ENCODE measurements at regions not wholly inside any gene's neighbourhood (a gene's known extent, or its start where the extent isn't known, plus 50 kb on each side); places are given as distances from the start of the nearest gene placed in this dataset.
"Not testable (repeated sequence)": the region's sequence is repeated elsewhere in the genome, so short reads cannot be mapped to it uniquely, and the experiment has no call there.

- DNase-seq = no peak
These were observed 109.0 kb downstream of the ANXA3 start for GRCh38 chr4:78660559-78660958.

DNA sequence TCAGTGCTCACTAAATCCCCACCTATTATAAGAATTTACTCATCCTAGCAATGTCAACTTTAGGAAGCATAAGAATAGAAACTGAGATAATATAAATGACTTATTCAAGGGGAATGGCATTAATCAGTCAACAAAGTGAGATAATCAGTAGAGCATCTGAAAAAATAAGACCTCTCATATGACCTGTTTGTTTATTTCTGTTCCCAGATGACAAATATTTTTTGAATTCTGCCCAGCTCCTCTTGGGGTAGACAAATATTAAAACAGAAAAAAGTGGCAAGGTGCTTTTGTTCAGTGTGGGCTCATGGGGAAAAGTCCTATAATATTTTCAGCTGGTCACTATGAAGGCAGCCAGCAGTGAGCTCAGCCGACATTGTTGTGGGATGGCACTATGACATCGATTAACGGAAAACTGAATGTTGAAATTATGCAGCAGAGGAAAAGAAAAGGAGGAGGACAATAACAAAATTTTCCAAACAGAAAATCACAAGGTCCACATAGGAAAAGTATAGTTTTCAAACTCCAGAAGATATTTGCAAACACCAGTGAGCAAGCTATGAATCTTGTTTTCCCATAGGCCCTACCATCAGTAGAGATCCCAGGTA lies 109.6 kb downstream of the ANXA3 start:
- DNase-seq = no peak

- DNase-seq = no peak
These were observed 110.5 kb downstream of the ANXA3 start for GRCh38 chr4:78661921-78662521.

DNA sequence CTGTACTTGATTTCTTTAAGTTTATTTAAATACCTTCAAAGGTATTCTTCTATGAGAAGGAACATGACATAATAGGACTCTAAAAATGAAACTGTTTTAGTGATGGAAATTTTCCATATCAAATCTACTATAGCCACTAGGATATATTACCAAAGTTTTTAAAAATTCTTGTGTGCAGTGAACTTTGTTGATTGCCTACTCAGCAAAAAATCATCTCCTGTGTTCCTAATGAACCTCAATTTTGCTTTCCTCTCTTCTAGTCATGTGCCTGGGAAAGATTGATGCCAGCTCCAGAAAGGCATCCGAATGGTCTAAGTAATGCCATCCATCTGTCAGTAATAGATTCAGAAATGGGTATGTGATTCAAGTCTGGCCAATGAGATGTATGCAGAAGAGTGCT lies 111.1 kb downstream of the ANXA3 start:
- no peak for DNase-seq

DNA sequence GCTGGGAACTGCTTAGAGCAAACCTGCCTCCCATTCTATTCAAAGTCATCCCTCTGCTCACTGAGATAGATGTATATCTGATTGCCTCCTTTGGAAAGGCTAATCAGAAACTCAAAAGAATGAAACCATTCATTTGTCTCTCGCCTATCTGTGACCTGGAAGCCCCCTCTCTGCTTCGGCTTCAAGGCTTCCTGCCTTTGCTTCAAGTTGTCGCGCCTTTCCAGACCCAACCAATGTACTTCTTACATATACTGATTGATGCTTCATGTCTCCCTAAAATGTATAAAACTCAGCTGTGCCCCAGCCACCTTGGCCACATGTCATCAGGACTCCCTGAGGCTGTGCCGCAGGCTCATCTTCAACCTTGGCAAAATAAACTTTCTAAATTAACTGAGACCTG lies 111.9 kb upstream of the BMP2K start:
- not testable (repeated sequence) for DNase-seq

- DNase-seq = no peak
These were observed 110.9 kb upstream of the BMP2K start for GRCh38 chr4:78665216-78665770.

DNA sequence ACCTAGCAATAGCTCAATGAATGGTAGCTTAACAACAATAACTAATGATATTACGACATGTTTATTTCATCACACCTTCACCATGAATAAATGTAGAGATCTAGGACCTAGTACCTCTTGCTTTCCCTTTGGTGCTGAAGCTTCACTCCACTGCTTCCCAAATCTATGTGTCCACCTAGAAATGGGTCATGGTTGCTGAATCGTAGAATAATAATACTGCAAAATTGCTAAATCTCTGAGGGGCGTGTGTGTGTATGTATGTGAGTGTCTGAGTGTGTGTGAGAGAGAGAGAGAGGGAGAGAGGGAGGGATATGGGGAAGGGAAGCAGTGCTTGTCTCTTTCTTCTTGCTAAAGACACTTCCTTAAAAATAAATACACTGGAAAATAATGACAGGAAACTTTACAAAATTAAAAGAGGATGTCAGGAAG lies 109.3 kb upstream of the BMP2K start:
- DNase-seq = no peak

GRCh38 chr4:78667325-78667724 lies 108.8 kb upstream of the BMP2K start:
- DNase-seq = no peak

DNA sequence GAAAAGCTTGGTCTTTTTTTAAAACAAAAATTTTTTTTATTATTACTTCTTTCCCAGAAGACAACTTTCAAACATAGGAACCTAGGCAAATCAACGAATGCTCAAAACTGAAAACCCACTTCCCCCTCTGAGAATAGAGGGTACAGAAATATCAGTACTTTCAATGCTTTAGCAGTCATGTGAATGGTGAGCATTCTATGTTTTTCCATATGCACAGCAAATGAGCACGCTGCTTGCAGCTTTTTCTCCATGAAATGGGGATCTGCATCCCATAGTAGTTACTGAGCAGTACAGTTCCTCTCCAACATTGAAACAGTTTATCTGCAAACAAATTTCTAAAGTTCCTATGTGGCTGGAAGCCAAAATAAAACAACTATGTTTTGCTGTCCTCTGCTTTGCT lies 108.4 kb upstream of the BMP2K start:
- no peak for DNase-seq

GRCh38 chr4:78669453-78669852 lies 106.7 kb upstream of the BMP2K start:
- no peak for DNase-seq

DNA sequence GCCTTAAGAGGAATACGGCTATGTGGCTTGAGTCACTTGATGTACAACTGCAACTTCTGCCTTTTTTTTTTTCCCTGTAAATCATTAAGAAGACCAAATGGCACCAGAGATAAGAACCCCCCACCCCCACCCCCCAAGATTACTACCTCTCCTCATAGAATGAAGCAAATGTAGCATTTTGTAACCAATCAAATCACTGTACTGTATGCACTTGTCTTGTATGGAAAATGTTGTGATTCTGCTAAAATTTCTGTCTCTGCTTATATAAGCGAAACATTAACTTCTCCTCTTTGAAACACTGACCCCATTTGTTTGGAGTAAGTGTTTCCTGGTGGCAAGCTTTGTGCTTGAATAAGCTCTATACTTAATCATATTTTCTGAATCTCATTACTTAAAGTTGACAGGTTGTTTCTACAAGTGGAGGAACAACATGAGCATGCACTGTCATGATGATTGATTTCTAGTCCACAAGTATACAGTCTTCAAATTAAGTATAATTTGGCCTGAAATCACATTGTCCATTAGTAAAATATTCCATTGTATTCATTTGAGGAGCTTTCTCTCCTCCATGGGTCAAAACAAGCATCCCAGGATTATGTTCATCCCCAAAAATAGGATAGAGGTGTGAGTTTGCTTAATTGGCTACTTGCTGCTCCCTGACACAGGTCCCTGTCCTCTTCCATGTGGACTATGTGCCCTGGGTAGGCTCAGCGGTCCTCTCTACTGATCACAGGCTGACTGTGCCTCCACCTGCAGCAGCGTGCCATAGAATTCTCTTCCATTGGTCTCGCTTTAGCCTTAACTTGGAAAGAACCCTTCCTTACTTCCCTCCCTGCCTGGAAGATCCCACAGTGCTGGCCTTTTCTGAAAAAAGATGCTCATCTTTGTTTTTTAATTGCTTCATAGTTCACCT lies 104.0 kb upstream of the BMP2K start:
- peak; percentile 1 for DNase-seq

DNA sequence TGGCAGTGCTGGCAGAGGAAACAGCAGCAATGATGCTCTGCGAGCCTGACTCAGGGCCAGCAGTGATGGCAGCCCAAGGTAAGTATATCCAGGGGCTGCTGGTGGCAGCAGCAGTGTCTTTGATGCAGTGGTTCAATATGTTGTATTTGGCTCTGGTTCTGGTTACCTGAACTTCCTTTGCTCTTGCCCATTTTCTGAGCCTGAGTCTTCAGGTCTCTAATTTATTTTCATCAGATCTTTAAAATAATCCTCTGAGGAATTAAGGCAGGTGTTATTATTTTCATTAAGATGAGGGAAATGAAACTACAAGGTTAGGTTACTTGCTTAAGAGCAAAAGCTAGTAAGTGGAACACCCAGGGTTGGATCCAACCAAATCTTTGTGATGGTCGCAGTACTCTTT lies 102.8 kb upstream of the BMP2K start:
- DNase-seq = no peak

GRCh38 chr4:78675325-78675724 lies 100.8 kb upstream of the BMP2K start:
- no peak for DNase-seq

DNA sequence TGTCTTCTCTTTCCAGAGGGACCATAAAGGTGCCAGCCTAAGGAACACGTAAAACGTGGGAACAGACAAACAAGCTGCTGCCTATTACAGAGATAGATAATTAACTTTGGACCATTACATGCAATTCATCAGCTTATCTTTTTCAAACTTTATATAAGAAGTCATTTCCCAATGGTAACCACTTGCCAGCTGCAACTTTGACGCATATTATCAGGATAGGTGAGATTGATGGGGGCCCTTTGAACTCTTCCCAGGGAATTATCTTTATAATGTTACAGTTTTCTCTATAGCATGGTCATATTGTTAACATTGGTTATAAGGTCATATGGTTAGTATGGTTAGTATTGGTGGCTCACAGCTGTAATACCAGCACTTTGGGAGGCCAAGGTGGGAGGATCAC lies 94.1 kb upstream of the BMP2K start:
- DNase-seq = no peak

- no peak for DNase-seq
These were observed 92.8 kb upstream of the BMP2K start for GRCh38 chr4:78683352-78683751.

DNA sequence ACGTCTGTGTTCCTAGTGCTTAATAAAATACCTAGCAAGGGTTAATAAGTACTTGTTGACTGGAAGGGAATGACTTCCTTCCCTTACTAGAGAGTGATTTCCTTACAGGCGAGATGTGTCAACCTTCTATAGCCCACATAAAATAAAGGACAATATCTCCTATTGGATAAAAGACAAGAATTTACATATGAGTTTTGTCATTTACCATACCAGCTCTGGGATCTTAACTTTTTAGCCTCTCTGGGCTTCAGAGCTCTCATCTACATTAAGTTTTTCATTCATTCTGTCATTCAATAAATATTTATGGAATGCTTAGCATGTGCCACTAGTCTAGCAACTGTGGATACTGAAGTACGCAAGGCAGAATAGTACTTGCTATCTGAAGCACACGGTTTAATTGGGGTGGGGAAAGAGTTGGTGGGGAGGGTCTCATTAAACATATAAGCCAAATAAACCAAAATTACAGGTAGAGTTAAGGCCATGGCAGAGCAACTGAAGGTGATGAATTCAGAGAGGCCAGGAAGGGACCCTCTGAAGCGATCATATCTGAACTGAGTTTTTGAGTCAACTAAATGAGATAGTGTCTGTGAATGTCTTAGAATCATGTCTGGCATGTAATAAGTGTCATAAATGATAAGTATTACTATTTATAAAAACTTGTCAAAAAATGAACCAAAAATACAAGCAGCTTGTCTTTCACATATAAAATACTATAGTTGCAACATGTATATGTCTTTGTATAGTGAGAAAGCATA lies 91.6 kb upstream of the BMP2K start:
- DNase-seq = no peak

DNA sequence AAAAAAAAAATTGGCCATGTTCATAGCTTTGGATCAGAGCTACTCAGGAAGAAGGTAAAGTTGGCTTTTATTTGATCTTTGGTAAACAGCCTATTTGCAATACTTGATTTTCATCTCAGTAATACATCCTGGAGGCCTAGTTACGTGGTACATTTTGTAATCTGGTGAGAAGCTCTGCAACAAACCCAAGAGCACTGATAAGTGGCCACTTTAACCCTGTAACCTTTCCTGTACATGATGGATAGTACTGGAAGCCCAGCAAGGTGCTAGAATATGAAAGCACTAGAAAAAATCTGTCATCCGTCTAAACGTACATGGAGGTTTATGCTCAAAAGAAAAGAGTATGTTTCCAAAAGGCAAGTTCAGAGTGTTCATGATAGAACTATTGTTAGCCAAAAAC lies 88.3 kb upstream of the BMP2K start:
- no peak for DNase-seq

DNA sequence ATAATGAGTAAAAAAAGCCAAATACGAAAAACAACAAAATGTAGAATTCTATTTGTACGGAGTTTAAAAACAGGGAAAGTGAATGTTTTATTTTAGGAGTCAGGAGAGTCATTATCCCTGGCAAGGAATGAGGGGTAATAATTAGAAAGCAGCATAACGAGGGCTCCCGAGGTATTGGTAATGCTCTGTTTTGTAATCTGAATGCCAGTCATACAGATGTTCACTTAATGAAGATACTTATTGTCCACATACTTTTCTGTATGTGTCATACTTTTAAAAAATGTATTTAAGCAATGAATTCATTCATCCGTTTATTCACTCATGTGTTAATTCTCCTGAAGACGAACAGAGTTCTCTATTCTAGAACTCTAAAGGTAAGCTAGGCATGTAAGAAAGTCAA lies 87.8 kb upstream of the BMP2K start:
- DNase-seq = no peak

DNA sequence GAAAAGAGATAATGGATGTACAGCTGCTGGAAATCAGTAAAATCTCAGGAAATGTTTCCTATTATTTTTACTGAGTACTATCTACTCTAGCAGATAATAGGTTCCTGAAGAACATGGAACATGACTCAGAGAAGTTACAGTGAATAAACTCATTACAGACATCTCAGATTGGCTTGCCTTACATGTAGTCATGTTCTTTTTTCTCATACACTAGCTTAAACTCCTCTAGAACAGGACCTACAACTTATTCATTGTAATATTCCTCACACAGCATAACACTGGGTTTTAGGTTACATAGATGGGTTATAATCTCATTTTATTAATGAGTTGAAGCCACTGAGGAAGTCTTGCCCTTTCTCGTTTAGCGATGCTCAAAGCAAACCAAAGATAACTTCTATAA lies 86.9 kb upstream of the BMP2K start:
- DNase-seq = no peak

DNA sequence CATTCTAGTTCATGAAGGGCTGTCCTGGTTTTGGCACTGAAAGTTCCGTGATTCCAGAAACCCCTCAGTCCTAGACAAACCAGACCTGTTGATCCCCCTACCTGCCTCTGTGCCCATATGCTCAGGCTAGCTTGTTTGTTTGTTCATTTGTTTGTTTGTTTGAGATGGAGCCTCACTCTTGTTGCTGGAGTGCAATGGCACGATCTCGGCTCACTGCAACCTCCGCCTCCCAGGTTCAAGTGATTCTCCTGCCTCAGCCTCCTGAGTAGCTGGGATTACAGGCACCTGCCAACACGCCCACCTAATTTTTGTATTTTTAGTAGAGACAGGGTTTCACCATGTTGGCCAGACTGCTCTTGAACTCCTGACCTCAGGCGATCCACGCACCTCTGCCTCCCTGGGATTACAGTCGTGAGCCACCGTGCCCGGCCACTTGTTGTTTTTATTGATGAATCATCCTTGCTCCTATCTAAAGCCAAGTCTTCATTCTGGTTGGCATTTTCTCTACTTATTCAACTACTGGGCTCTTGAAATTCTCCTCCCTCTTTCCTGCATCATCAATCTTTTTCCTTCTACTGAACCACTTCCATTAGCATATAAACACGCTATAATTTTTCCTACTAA lies 86.3 kb upstream of the BMP2K start:
- no peak for DNase-seq

DNA sequence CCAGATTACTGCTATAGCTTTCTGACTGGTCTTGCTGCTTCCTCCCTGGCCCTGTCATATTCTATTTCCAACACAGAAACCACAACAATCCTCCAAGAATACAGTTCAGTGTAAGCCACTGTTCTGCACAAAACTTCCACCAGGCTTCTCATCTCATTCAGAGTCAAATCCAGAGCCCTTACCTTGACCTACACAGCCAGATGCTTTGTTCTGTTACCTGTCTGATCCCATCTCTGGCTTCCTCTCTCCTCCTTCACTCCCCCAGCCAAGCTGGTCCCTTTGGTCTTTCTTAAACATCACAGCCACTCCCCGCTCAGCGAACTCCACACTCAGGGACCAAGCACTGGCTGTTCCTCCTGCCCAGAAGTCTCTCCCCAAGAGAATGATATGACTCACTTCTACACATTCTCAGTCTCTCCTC lies 84.8 kb upstream of the BMP2K start:
- DNase-seq = no peak

- no peak for DNase-seq
These were observed 84.0 kb upstream of the BMP2K start for GRCh38 chr4:78691971-78692821.
